CD4-positive, alpha-beta T cell treated with Interleukin-6 at 100 ng/mL for 8 hours (primary cell): ENCODE measurements at regions not wholly inside any gene's neighbourhood (a gene's known extent, or its start where the extent isn't known, plus 50 kb on each side); places are given as distances from the start of the nearest gene placed in this dataset.

ENCODE experiments used
- DNase-seq: peaks from one replicate; pipeline ENCODE4 v3.0.0-alpha.2; 2020; ENCODE audit warnings: mixed read lengths, low spot score

DNA sequence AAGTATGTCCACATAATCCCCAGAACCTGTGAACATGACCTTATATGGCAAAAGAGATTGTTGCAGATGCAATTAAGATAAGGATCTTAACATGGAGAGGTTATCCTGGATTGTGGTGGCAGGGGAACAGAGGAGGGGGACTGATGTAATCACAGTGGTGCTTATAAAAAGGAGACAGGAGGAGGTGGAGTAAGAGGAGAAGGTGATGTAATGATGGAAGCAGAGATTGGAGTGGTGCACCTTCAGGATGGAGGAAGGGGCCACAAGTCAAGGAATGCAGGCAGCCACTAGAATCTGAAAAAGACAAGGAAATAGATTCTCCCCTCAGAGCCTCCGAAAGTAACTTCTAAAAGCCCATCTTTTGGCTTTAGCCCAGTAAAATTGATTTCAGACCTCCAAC lies 388.4 kb downstream of the BCOR start:
- DNase-seq = no peak

DNA sequence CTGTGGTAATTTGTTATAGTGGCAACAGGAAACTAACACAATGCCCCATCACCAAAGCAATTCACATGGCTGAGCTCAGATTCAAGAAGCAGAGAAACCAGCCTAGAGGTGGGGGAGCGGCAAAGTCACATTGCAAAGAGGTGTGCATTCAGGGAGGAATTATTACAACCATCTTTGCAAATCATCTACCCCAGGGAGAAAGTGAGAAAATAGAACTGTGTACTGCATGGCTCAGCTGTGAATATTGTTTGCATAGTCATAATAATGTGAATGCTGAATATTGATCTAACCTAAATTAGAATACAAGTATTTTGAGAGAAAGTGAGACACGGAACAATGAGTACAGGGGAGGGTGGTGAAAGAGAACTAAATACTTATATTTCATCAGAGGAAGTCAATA lies 387.9 kb downstream of the BCOR start:
- DNase-seq = no peak

DNA sequence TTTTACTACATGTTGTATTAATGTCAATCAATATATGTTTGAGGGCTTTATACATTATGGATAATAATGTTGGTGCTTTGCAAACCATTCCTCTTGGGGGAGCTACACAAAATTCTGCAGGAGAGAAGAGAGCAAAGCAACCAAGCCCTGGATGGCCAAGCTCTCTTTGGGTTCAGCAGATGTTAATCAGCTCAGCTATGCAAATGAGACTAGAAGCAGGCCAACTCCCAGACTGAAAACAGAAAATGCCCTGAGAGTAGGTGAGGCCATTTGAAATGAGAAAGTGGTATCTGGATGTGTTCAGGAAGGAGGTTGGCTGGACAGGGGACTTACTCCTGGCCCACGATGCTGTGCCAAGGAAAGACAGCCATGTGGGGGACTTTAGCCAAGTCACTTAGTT lies 387.0 kb downstream of the BCOR start:
- no peak for DNase-seq

DNA sequence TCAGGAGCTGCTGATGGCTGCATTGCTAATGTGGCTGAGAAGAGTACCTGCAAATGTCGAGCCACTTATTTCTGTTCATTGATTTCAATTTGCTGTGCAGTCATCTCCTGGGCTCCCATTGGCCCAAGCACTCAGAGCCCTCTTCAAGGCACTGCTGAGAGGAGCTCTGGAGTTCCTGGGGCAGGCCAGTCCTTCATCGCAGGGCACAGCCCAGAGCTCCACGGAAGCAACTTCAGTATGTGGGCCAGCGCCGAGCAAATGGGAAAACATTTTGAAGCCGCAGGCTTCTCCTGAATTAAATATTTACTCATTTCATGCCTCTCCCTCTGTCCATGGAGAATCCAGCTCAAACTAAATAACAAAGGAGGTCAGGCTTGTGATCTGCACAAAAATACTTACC lies 383.3 kb downstream of the BCOR start:
- DNase-seq = no peak

DNA sequence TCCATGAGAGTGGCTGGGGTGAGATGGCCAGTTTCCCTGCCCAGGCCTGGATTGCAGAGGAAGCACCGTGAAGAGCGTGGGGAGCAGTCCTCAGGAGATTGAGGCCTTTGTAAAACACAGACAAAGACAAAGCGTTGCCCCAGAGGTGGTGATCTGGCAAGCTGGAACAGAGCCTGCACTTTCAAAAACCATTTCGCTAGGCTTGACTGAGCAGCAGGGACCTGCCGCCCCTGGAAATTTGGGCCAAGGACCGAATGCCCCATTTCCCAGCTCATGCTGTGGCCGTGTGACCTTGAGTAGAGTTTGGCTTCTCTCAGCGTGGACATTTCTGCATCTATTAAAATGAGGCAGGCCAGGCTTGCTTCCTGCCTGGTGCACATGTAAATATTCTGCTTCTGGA lies 381.4 kb downstream of the BCOR start:
- no peak for DNase-seq

DNA sequence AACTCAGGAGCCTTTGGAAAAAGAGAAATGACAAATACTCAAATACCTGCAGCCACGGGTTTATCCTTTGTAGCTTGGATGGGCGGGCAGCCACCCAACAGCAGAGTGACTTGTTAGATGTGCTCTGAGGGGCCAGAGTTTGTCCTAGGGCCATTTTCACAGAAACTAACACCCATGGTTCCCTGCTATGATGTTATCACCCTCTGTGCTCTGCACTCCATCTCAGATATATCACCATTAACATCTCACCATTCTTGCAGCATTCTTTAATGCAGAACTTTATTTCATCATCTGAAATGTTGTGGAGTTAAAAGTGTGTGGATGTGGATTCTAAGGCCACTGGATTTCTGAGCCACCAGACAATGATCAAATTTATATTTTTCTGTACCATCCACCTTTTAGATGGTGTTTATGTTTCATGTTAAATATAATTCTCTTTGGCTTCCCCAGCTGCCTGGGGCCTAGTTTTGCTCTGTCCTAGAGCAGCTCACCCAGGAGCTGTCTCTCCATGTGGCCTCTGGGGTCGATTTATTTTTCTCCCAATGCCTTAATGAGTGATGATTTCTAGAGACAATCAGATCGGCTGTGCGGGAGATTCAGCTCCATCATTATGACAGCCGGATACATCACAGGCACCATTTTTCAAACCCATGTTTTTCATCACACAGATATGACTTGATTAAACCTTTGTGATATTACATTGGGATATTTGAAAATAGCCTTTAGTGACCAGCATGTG lies 380.8 kb downstream of the BCOR start:
- no peak for DNase-seq

DNA sequence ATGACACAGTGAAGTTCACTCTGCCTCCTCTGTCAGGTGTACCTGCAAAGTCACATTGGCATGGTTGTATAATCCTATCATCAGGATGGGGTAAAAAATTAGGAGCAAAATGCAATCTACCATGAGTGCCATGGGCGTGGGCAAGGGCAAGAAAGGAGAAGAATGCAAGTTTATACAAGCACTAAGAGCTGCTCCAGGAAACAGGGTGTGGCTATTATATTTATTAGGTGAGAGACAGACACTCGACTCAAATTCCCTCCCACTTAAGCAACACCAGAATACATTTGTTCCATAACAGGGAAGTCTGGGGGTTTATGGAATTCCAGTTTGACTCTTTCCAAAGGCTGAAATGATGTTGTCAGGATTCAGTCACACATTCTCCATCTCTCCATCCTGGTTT lies 378.8 kb downstream of the BCOR start:
- no peak for DNase-seq

DNA sequence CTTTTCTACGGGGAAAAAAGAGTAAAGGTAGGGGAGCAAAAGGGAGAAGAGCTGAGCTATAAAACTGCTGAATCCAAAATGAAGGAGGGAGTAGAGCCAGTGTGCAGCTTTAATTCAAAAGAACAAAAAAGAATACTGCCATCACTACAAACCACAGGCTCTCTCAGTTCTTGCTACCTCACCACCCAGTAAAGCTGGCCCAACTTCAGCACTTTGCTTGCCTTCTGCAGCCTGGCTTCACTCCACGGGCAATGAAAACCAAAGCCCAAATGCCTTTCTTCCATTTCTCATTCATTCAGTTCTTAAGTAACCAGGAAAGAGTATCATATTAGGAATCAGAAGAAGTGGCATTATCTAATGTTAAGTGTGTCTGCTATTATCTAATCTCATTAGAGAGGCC lies 376.8 kb downstream of the BCOR start:
- no peak for DNase-seq

DNA sequence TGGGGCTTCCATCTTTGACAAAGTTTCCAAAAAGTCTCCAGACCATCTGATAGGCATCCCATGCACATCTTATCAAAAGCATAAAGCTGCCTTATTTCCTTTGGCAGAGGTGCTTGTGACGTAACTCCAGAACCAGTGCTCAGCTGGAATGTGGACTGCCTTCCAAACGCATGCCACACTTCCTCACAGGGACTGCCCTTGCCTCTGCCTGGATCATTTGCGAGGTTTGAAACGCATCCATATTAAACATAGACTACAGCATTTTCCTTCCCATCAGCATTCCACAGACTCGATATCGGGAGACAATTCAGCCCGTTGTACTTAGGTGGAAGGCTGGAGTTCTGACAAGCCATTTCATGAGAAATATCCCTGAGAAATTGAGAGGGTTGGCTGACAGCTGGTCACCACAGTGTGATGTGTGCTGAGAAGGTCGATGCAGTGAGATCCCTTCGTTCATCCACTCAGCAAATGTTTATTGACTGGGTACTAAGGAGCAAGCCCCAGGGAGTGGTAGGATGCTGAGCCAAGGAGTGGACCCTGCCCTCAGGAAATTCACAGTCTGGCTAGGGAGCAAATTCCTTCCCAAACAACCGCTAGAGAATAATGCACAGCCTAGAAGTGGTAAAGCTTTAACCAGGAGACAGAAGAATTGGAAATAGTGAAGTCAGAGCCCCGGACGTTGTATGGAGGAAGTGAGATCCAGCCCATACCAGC lies 376.0 kb downstream of the BCOR start:
- DNase-seq = no peak

DNA sequence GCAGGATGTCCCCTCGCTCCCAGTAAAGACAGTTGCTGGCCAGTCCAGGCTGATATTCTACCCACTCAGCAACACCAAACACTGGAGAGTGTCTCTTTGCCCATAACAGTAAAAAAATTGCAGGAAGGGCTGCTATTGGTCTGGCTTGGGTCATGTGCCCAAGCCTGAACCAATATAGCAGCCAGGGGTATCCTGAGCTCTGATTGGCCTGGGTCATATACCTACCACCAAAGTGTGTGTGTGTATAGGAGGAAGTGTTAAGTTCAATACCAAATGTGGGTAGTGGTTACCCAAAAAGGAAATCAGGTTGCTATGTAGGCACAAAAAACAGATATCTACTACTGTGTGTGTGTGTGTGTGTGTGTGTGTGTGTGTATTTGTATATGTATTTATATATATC lies 373.2 kb downstream of the BCOR start:
- DNase-seq = no peak

DNA sequence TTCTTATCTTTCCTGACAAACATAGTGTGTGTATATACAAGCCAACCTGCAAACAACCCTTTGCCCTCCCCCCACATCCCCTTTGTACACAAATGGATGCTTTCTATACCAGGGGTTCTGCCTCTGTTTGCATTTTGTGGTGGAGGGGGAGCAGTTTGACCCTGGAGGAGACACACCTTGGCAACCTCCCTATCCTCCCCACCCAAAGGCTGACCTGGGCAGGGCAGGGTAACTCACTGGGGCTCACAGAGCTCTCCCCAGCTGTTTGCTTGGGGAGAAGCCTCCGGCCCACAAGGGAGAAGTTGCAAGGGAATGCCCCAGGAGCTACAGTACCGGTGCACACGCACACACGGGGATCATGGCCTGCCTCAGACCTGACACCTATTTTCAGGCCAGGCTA lies 372.6 kb downstream of the BCOR start:
- no peak for DNase-seq

DNA sequence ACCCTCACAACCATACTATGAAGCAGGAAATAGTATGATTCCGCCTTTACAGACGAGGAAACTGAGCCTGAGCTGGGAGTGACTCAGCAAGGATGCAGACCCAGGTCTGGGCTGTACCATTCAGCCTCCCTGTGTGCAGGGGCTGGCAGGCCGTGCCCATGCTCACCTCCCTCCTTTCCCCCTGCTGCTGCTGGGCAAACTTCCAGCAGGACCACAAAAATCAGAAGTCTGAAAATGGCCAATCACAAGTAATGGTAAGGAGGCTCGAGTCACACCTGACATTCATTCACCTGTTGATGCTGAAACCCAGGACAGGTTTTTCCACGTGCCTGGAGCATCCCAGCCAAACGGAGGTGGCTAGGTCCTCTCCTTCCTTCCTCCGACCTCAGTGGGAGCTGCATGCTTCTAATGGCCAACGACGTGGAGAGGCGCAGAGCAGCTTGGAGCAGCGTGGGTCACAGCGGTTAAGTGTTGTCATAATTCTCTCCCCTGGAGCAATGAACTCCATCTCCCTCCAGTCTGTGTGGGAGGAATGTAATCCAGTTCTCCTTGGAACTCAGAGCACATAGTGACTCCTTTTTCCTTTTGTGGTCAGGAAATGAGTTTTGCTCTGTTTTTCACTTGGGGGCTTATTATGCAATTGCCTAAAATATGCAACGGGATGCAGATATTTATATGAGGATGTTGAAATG lies 371.7 kb downstream of the BCOR start:
- no peak for DNase-seq

DNA sequence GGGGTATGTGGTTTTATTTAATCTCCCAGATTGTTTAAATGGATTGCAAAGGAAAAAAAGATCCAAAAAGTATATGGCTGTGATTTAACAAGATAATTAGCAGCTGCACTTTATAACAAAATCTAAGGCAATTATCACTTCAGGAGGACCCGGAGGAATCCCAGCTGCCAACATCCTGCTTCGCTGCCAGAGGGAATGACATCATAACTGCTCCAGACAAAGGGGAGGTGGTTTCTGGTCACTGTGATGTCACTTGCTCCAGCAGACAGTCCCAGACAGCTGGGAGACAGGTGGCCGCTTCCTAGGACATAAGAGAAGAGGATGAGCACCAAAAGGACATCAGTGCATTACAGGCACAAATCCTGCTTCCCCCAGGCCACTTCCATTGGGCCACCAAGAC lies 371.0 kb downstream of the BCOR start:
- no peak for DNase-seq

DNA sequence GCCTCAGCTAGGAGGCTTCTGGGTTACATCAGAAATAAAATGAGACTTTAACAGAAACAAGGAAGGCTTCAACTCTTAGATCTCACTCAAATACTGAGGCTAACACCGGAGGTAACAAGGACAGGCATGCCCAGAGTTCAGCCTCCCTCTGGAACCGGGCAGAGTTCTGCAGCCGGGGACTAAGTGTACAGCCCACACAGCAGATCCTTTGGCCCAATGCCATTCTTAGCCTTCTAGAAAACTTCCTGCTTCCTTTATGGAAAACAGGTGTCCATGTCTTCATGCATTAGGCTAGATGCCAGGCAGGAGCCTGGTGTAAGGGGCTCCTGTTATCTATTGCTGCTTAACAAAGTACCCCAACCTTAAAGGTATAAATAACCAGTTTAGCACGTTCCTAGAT lies 369.7 kb downstream of the BCOR start:
- no peak for DNase-seq

DNA sequence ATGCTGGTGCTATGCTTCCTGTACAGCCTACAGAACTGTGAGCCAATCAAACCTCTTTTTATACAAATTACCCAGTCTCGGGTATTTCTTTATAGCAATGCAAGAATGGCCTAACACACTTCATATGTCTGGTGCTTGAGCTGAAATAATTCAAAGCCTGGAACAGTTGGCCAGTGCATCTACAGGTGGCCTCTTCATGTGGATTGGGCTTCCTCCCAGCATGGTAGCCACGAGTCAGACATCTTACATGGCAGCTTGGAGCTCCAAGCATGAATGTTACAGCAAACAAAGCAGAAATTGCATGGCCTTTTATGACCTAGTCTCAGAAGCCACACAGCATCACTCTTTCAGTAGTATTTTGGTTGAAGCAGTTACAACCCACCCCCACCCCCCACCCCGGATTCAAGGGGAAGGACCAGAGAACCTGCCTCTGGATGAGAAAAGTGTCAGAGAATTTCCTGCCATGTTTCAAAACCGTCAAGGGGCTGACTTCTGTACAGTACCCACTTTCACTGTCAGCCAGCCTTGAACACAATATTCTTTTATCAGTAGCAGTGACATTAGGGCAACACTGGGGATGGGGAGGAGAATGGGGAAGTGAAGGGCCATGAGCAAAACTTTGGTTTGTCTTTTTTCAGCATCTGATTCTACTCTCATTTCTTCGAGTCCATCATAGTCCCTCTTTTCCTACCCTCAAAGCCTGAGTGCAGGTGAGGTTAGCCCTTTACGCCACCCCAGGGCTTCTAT lies 368.7 kb downstream of the BCOR start:
- DNase-seq = no peak

DNA sequence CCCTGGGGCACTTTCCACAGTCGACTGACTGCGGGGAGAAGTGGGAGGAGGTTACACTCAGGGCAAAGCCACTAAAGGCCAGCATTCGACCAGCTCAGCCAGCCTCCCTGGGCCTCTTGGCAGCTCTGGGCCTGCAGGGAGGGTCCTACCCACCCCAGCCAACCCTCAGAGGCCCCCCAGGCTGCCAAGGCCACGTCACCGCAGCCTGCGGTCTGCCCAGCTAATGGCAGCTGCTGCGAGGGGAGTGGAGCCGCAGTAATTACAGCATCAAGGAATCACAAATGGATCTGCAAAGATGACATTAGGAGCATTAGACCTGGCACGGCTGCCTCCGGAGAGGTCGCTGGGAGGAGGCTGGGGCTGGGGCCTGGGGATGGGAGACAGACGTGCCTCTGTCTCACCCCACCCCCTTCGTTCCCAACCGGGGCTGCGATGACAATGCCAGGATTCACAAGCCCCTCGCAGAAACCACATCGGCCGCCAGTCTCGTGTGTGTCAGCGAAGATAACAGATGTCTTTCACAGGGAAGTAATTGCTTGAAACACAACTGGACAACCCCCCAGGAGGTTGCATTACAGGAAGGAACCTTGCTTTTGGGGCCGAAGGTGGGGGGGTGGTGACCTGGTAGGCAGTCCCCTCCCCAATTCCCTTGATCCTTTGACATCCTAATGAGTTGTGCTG lies 367.6 kb downstream of the BCOR start:
- DNase-seq = no peak

DNA sequence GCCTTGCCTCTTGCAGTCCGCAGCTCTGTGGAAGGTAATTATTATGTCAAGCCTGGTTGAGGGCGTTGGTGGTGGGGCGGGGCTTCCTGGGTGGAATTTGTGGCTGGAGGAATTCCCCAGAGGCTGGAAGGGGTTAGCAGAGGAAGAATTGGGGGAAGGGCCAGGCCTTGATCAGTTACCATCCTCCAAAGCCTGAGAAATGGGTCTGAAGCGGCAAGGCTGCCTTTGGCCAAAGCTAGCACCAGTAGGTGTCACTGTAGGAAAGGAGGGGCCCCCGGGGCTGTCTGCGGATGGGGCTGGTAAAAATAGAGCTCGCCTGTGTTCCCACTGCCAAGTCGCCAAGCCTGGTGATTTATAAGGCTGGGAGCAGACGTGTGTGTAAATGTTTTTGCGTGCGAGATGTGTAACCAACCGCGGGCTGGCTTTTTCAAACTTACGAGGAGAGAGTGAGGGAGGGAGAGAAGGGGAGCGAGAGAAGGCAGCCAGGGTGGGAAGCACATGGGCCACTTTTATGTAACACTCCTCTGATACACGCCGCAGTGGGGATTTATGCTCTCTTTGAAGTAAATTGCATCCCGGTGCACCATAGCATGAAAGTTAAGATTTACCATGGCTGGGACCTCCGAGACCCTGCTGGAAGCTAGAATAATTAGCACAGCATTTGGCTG lies 367.0 kb downstream of the BCOR start:
- DNase-seq = peak; percentile 60

DNA sequence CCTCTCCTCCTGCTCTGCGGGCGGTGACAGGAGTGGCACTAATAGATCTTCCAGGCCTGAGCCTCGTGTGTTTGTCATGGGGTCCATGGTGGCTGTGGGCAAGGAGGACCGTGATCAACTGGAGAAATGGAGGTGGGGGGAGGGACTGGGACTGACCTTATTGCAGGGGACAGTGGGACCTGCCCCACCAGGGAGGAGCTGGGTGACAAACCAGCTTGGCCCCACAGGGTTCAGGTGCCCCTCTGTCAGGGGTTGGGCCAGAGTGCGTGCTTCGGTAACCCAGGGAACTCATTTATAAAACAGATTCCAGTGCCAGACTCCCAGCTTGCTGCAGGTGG lies 366.5 kb downstream of the BCOR start:
- DNase-seq = no peak

DNA sequence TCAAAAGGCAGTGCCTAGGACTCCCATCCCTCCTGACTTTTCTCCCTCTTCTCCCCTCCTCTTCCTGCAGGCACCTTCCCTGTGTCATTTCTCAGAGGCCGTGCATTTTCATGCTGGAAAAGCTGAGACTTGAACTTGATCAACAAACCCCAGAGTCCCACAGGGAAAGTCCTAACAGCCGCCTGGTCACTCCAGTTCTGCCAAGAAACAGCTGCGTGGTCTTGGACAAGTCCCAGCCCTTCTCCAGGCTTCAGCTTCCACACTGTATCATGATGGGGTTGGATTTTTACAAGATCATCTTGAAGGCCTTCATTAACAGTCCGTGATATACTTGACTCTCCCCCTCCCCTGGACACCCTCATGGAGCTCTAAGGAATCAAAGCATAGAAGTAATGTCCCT lies 366.0 kb downstream of the BCOR start:
- DNase-seq = no peak

DNA sequence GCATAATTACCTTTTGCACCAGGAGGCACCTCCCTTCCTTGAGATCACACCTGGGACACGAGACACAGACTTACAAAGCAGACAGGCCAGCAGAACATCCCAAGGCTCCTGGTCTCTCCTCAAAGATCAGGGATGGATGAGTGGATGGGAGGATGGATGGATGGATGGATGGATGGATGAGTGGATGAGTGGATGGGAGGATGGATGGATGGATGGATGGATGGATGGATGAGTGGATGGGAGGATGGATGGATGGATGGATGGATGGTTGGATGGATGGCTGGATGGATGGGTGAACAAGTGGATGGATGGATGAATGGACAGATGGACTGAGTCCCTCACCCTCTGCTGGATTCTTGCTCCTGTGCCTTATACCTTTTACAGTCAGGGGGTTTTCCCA lies 364.0 kb downstream of the BCOR start:
- no peak for DNase-seq

DNA sequence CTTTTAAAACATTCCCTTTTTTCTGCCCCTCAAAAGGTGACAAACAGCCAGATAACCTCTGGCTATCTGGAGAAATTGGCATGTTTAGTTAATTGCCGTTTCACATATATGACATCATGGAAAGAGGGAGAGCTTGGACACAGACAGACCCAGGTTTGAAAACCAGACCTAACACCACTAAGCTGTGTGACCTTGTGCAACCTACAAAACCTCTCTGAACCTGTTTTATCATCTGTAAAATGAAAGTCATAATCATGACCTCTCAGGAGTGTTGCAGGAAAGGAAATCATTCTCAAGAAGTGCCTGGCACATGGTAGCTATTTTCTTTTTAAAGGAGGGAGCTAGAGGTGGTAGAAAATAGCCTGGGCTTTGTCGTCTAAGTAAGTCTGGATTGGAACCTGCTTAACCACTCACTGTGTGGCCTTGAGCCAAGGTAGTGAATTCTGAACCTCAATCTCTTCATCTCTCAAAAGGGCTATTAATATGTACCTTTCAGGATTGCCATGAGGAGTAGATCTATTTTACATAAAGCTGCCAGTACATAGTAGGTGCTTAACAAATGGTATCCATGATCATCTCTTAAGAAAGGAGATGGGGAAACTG lies 363.5 kb downstream of the BCOR start:
- DNase-seq = no peak
